GM21526 (cell line): ENCODE measurements at regions not wholly inside any gene's neighbourhood (a gene's known extent, or its start where the extent isn't known, plus 50 kb on each side); places are given as distances from the start of the nearest gene placed in this dataset.
"Not testable (repeated sequence)": the region's sequence is repeated elsewhere in the genome, so short reads cannot be mapped to it uniquely, and the experiment has no call there.

Experiments
- ATAC-seq: cut with Tn5 transposase; IDR thresholded peaks from one replicate; pipeline ENCODE4 v1.9.1; 2021; ENCODE audit warnings: moderate library complexity; ENCODE audit not compliant: unreplicated experiment, low FRiP score

GRCh38 chr9:27671636-27672035 lies 98.4 kb upstream of the C9orf72 start:
- no peak for ATAC-seq

- no peak for ATAC-seq
Measured at GRCh38 chr9:27672718-27673117, 99.4 kb upstream of the C9orf72 start.

- ATAC-seq = no peak
Measured at GRCh38 chr9:27673641-27674040, 100.4 kb upstream of the C9orf72 start.

GRCh38 chr9:27675354-27675753 lies 102.1 kb upstream of the C9orf72 start:
- no peak for ATAC-seq

- ATAC-seq = no peak
Measured at GRCh38 chr9:27676827-27677226, 103.5 kb upstream of the C9orf72 start.

GRCh38 chr9:27679338-27679737 lies 106.1 kb upstream of the C9orf72 start:
- no peak for ATAC-seq

GRCh38 chr9:27683181-27683580 lies 109.9 kb upstream of the C9orf72 start:
- no peak for ATAC-seq

GRCh38 chr9:27688954-27689353 lies 115.7 kb upstream of the C9orf72 start:
- ATAC-seq = no peak

- ATAC-seq = not testable (repeated sequence)
Measured at GRCh38 chr9:27690816-27691215, 117.5 kb upstream of the C9orf72 start.

- ATAC-seq = no peak
Measured at GRCh38 chr9:27699621-27700020, 126.3 kb upstream of the C9orf72 start.

GRCh38 chr9:27701016-27701415 lies 127.7 kb upstream of the C9orf72 start:
- ATAC-seq = no peak

GRCh38 chr9:27701587-27701986 lies 128.3 kb upstream of the C9orf72 start:
- ATAC-seq = no peak

- ATAC-seq = no peak
Measured at GRCh38 chr9:27703216-27703980, 130.1 kb upstream of the C9orf72 start.

- no peak for ATAC-seq
Measured at GRCh38 chr9:27711241-27711640, 138.0 kb upstream of the C9orf72 start.

GRCh38 chr9:27712806-27713205 lies 139.5 kb upstream of the C9orf72 start:
- ATAC-seq = no peak

- ATAC-seq = no peak
Measured at GRCh38 chr9:27714388-27714787, 141.1 kb upstream of the C9orf72 start.

GRCh38 chr9:27715651-27716050 lies 142.4 kb upstream of the C9orf72 start:
- no peak for ATAC-seq

- no peak for ATAC-seq
Measured at GRCh38 chr9:27717991-27718390, 144.7 kb upstream of the C9orf72 start.

- ATAC-seq = no peak
Measured at GRCh38 chr9:27719711-27720110, 146.4 kb upstream of the C9orf72 start.

- no peak for ATAC-seq
Measured at GRCh38 chr9:27722866-27723265, 149.6 kb upstream of the C9orf72 start.

- ATAC-seq = peak; percentile 91
Measured at GRCh38 chr9:27726244-27727081, 153.2 kb upstream of the C9orf72 start.

GRCh38 chr9:27732494-27732893 lies 159.2 kb upstream of the C9orf72 start:
- no peak for ATAC-seq
